ENCODE measurements at regions not wholly inside any gene's neighbourhood (a gene's known extent, or its start where the extent isn't known, plus 50 kb on each side); places are given as distances from the start of the nearest gene placed in this dataset.

DNA sequence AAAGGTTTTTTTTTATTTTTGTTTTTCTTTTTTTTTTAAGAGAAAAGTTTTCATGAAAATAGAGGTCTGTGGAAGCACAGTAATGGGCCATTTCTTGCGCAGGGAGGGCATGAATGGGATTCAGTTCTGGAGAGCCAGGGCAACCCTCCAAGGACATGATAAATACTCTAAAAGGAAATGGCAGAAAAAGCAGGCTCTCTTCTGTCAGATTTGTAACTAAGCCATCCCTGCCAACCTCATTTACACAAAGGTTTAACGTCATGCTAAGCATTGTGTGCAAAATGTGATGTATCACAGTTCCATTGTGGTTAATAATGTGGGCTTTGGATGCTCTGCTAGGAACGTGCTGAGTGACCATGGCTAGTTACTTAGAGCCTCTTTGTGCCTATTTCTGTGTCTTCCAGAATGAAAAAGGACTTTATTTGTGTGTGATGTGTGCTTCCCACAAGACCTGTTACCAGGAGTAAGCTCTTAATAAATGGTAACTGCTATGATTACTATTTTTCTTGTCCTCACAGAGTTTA lies 1095.9 kb upstream of the SORCS1 start:
- intact Hi-C loops (cut with micrococcal nuclease) = no loop called here
- POLR2A ChIA-PET = no interaction called here
- no peaks in the 10 kb centered on the region for H4K20me1 ChIP-seq (ENCODE audit: control insufficient read depth, insufficient read depth, low read length, poor library complexity, severe bottlenecking)
- 40% methylated on average over 1 of the region's 3 CpGs for WGBS (ENCODE audit: insufficient coverage)
- no peaks in the 10 kb centered on the region for H3K36me3 ChIP-seq (replicated peaks in 1 of 2; ENCODE audit: control extremely low read depth in 1 of 2, control insufficient read depth in 1 of 2, extremely low read depth in 1 of 2, insufficient read depth in 2 of 2, low read length in 1 of 2)
- H3K9ac ChIP-seq (ENCODE audit: low read length) = no peak overlapping the region
- DNase-seq (no peak), ATAC-seq (ENCODE audit: low read depth) (no peak)
- Mint-ChIP-seq H3K4me3 (no peak overlapping the region), H3K27ac (no peak overlapping the region), H3K9me3 (ENCODE audit: insufficient read depth) (no peaks in the 10 kb centered on the region), H3K4me1 (no peaks in the 10 kb centered on the region), H3K27me3 (no peaks in the 10 kb centered on the region)
- H2AFZ ChIP-seq (ENCODE audit: insufficient read depth, low read depth, low read length, poor library complexity, severe bottlenecking) = no peak overlapping the region
- no peaks in the 10 kb centered on the region for H3K9me3 ChIP-seq (ENCODE audit: control extremely low read depth in 1 of 3, control insufficient read depth in 2 of 3, insufficient read depth in 1 of 3, low read length in 2 of 3)
- no peak for TF ChIP-seq CTCF (IDR thresholded peaks at IDR 0.05)
- TF ChIP-seq EZH2 (IDR thresholded peaks at IDR 0.05; ENCODE audit: borderline replicate concordance, insufficient read depth, low read depth, low read length, poor library complexity, severe bottlenecking) = no peak
- H3K4me3 ChIP-seq (ENCODE audit: control extremely low read depth in 1 of 5, extremely low read depth in 1 of 5, insufficient read depth in 1 of 5, low read depth in 2 of 5, low read length in 4 of 5) = no peak overlapping the region
- no peak overlapping the region for H3K4me2 ChIP-seq (replicated peaks; ENCODE audit: low read depth, low read length, poor library complexity, severe bottlenecking)
- no peaks in the 10 kb centered on the region for H3K79me2 ChIP-seq (ENCODE audit: control insufficient read depth, insufficient read depth, low read length)
- H3K27me3 ChIP-seq (replicated peaks in 1 of 4; ENCODE audit: control extremely low read depth in 1 of 4, control insufficient read depth in 3 of 4, insufficient read depth in 4 of 4, low read length in 3 of 4) = no peaks in the 10 kb centered on the region
- no peak overlapping the region for H3K27ac ChIP-seq (ENCODE audit: low read length in 2 of 2)
- no peaks in the 10 kb centered on the region for H3K4me1 ChIP-seq (ENCODE audit: control insufficient read depth in 2 of 2, insufficient read depth in 2 of 2, low read length in 2 of 2)
- CTCF ChIA-PET = interaction anchor here (0.7 kb wide), 1 partner anchor 666 kb away, joined by 3 read pairs; no protein-coding TSS in a partner anchor

DNA sequence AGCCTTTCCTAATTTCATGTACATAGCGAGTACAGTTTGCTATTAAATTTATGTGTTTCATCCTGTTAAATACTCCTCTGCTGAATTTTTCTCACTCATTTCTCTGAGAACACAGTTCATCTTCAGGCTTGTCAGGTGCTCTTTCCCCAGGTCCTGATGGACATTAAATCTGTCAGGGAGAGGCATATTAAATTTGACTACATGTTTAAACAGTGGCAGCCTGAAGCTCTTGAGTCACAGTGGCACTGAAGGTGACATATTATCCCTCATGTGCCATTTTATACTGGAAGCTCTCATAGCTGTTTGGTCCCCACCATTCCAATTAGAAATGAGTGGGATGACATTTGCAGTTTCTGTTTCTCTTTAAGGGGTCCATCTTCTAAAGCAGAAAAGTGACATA lies 1089.6 kb upstream of the SORCS1 start:
- H2AFZ ChIP-seq (ENCODE audit: insufficient read depth, low read depth, low read length, poor library complexity, severe bottlenecking) = no peak overlapping the region
- DNase-seq = no peak
- H3K79me2 ChIP-seq (ENCODE audit: control insufficient read depth, insufficient read depth, low read length) = no peaks in the 10 kb centered on the region
- H4K20me1 ChIP-seq (ENCODE audit: control insufficient read depth, insufficient read depth, low read length, poor library complexity, severe bottlenecking) = no peaks in the 10 kb centered on the region
- CTCF ChIA-PET = no interaction called here
- TF ChIP-seq CTCF (IDR thresholded peaks at IDR 0.05) (no peak), EZH2 (IDR thresholded peaks at IDR 0.05; ENCODE audit: borderline replicate concordance, insufficient read depth, low read depth, low read length, poor library complexity, severe bottlenecking) (no peak)
- H3K27ac ChIP-seq (ENCODE audit: low read length in 2 of 2) = no peak overlapping the region
- Mint-ChIP-seq H3K4me1 (no peaks in the 10 kb centered on the region), H3K9me3 (ENCODE audit: insufficient read depth) (peaks cover 6% of the 10 kb centered on the region), H3K27ac (no peak overlapping the region), H3K27me3 (no peaks in the 10 kb centered on the region), H3K4me3 (no peak overlapping the region)
- H3K4me3 ChIP-seq (ENCODE audit: control extremely low read depth in 1 of 5, extremely low read depth in 1 of 5, insufficient read depth in 1 of 5, low read depth in 2 of 5, low read length in 4 of 5) = no peak overlapping the region
- H3K9me3 ChIP-seq (ENCODE audit: control extremely low read depth in 1 of 3, control insufficient read depth in 2 of 3, insufficient read depth in 1 of 3, low read length in 2 of 3) = peaks cover 0 to 3% (median 0%) of the 10 kb centered on the region in 3 donors
- H3K4me2 ChIP-seq (replicated peaks; ENCODE audit: low read depth, low read length, poor library complexity, severe bottlenecking) = no peak overlapping the region
- H3K27me3 ChIP-seq (replicated peaks in 1 of 4; ENCODE audit: control extremely low read depth in 1 of 4, control insufficient read depth in 3 of 4, insufficient read depth in 4 of 4, low read length in 3 of 4) = no peaks in the 10 kb centered on the region
- POLR2A ChIA-PET = no interaction called here
- H3K4me1 ChIP-seq (ENCODE audit: control insufficient read depth in 2 of 2, insufficient read depth in 2 of 2, low read length in 2 of 2) = no peaks in the 10 kb centered on the region
- intact Hi-C loops (cut with micrococcal nuclease) = no loop called here
- H3K9ac ChIP-seq (ENCODE audit: low read length) = no peak overlapping the region
- no CpG with 5 or more reads among the region's 1 CpG for WGBS (ENCODE audit: insufficient coverage)
- no peak for ATAC-seq (ENCODE audit: low read depth)
- no peaks in the 10 kb centered on the region for H3K36me3 ChIP-seq (replicated peaks in 1 of 2; ENCODE audit: control extremely low read depth in 1 of 2, control insufficient read depth in 1 of 2, extremely low read depth in 1 of 2, insufficient read depth in 2 of 2, low read length in 1 of 2)

Data from B cell (primary cell).